ENCODE measurements at regions not wholly inside any gene's neighbourhood (a gene's known extent, or its start where the extent isn't known, plus 50 kb on each side); places are given as distances from the start of the nearest gene placed in this dataset.
"Not testable (repeated sequence)": the region's sequence is repeated elsewhere in the genome, so short reads cannot be mapped to it uniquely, and the experiment has no call there.

DNA sequence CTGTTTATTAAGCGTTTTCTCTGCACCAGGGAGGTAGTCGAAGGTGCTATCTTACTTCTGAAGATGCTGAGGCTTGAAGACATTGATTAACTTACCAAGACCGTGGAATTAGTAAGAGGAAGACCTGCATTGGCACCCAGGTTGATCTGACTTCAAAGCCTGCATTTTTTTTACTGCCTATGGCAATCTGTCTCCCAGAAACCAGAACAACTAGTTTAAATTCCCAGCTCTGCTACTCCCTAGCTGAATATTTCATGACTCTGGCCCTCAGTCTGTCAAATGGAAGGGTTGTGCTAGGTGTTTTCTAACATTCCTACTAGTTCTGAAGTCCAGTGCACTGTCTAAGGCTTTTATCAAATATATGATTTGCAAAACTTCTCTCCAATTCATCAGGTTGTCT lies 52.0 kb upstream of the GRAMD1B start:
- no peak for DNase-seq

DNA sequence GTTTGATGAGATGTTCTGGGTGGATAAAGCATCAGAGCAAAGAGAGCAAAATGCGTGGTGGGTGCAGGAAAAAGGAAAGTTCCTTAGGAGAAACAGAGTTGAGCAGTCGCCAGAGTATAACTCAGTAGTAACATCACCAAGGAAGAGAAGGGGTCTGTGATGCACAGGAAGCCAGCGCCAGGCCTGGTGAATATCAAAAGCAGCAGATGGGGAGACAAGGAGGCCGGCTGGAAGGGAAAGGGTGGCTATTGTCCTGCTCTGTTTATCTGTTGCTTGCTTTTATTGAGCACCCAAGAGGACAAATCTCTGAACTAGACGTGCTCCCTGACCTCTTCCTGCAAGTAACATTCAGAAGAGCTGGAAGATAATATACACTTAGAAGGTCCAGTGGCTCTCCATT lies 52.7 kb upstream of the GRAMD1B start:
- no peak for DNase-seq

DNA sequence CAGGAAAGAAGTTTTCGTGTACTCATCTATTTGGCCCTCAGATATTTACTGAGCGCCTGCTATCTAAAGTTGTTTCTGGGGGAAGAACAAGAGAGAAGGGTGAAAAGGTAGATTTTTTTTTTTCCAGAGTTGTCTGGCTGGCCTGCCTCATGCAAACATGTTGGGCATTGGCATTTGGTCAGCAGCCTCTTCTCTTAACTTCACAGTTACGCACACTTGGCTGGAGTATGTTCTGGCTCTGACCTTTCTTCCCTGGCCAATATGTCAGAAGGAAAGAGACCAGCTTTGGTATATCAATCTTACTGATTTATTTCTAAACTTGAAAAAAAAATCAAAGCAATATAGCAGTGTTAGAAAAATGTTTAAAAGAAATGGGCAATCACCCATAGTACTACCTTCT lies 54.2 kb upstream of the GRAMD1B start:
- DNase-seq: no peak

DNA sequence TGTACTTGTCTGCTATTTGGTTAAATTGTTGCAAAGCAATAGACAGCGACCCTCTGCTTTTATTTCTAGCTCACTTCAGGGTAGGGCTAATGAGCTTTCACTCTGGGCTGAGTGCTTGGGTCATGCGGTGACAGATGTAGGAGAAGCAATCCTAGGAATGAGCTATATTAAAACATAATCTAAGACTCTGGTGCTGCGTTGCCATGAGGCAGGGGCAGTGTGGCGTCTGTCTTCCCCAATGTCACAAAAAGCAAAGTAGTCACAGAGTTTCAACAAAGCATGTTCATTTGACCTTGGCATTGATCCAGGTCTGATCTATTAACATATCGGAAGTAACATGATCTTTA lies 55.5 kb upstream of the GRAMD1B start:
- DNase-seq: no peak

DNA sequence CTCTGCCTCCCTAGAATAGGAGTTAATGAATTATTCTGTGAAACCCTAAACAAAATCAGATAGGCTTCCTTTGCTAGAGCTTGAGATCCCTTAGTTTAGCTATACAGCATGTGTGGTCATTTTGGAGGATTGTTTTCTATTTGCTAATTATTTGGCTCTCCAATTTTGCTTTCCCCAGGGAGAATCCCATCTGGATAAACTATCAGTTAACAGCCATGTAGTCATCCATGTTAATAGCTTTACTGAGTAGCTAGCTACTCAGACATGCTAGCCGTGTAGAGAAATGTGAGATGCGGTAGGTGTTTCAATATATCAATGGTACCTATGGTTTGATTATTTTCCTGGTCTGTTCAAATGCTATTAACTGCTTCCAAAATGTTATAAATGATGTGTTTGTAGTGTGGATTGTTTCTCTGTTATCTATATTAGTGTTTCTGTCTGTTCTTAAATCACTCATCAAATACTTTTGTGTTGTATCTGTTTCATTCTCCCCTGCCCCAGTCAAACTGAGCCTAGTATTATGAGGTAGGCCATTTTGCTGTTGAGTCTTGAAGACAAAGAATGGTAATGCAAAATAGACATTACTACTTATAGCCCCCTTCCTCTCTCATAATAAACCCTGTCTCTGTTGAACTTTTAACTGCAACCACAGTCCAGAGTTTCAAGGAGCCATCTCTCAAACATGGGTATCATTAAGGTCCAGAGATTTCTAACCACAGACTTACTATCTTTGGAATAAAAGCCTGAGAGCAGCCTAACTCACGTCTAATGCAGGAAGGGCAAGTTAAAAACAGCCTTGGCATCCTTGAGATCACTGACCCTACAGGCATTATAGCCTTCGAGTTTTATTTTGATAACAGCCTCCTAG lies 56.1 kb upstream of the GRAMD1B start:
- no peak for DNase-seq

DNA sequence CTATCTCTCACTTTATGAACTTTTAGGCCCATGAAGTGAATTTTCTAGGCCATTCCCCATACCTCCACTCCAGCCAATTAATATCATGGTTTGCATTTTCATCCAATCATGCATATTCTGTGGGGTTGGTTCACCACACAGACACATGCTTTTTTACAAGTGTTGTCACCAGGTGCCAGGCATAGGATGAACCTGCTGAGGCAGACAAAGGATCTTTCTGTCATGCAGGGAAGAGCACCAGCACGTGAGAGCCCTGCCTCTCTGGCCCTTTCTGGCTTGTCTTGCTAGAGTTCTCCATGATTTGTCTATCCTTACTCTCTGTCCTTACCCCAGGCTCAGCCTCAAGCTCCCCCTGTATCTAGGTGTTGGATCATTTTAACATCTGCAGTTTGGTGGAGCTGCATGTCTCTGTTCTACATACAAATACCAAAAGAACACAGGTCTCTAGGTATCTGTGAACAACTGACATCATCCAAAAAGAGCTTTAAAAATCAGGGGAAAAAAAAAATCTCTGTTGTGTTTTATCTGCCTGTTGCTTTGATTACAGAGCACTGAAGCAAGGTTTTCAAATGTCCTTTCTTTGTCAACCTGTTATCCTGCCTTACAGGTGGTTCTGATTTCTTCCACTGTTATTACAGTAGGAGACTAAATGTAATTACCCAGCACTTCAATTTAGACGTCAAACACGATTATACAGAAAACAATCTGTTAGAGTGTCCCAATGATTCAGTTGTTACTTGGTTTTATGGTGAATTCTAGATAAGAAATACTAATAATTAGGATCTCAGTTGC lies 58.4 kb upstream of the GRAMD1B start:
- no peak for DNase-seq

DNA sequence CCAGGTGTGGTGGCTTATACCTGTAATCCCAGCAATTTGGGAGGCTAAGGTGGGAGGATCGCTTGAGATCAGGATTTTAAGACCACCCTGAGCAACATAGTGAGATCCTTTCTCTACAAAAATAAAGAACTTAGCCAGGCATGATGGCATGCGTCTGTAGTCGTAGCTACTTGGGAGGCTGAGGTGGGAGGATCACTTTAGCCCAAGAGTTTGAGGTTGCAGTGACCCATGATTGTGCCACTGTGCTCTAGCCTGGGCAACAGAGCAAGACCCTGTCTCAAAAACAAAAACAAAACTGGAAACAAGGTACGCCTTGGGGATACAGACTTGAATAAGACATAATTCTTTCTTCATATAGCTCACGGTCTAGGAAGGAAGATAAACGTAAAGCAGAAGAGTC lies 63.1 kb upstream of the GRAMD1B start:
- DNase-seq: no peak

DNA sequence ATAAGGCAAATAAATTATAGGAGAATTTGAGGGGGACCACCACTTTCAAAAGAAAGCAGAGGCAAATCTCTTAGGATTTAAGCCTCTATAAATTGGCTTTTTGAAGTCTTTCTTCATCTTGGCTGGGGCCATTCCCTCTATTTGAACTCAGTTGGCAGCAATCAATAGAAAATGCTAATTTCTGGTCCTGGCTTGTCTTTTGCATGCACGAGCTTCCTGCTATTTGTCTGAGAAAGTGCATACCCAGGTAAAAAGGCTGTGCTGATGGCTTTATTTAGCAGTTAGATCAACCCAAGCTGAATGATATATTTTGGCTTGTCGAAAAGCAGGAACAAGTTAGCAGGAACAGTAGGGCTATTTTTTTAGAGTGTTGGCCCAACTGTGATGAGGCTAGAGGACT lies 64.1 kb upstream of the GRAMD1B start:
- no peak for DNase-seq

DNA sequence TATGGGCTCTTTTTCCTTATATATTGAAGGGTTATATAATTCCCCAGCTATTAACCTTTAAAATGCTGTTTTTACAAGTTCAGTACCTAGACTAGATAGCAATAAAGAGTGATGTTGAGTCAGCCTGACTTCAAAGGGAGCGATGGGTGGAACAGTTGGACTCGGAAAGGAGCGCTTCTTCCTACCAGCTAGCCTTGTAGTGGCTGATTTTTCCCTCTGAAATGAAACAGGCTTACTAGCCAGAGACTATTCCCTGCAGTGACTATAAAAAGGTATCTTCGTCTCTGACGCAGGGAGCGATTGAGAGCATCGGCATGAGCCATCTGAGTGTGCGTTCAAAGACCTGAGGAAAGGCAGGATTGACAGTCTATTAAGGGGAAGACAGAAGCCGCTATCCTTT lies 66.0 kb upstream of the GRAMD1B start:
- no peak for DNase-seq

DNA sequence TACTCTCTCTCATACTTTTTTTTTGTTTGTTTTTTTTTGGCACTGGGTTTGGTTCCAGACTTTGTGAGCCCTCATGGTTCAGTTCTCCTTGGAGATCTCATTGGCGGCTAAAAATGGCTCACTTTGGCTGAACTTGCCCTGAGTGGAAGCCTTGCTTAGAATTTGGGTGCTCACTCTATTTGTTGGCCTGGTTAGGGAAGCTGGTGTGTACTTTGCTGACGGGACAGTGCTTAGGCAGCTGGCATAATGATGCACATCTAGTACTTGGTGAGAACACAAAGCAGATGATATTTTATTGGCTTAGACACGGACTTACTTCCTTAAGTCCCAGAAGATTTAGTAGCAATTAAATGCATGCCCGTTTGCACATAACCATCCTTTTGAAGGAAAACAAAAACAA lies 66.5 kb upstream of the GRAMD1B start:
- no peak for DNase-seq

DNA sequence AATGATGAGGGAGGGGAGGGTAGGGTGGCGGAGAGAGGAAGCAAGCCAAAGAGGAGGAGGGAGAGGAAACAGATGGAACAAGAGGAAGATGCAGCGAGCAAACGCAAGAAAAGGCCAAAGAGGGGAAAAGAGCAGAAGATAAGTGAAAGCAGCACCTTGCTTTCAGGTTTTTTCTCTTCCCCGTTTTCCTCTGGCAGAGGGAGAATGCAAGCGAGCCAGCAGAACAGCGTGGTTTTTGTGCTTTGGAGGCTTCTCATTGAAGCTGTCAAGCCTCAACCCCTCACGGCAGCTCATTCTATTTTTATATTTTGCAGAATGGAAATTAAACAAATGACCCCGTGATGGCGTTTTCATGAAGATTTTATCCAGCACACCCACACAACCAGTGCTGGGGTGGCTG lies 67.1 kb upstream of the GRAMD1B start:
- DNase-seq: no peak

DNA sequence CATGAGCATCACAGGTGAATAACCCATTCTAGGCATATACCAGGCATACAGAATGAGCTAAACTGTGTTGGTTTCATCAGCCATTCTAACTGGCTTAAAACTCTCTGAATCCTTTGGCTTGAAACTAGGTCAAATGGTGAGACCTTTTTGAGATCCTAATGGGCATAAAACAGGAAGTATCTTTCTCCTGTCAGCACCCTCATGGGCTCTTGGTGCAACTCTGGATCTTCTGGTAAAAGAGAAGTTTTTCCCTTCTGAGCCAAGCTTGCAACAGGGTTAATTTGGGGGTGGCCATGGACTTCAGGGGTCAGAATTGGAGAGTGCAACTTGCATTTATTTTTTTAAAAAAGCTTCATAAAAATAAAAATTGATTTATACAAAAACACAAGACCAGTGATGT lies 67.9 kb upstream of the GRAMD1B start:
- no peak for DNase-seq

DNA sequence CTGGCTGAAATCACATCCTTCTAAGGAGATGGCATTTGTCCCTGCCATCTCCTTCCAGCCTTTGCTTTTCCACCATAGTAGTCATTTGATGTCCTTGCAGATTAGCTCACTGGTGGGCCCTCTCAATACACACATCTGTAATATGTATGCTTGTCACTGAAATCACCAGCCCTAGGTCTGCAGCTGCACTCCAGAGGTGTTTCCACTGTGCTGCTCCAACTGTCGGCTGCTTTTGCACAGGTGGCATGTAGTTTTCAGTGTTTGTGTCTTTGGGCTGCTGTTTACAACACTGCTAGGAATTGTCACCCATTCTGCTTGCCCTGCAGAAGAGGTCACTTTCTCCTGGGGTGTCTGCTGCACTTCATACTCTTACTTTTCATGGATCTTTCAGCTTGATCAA lies 69.0 kb upstream of the GRAMD1B start:
- no peak for DNase-seq

DNA sequence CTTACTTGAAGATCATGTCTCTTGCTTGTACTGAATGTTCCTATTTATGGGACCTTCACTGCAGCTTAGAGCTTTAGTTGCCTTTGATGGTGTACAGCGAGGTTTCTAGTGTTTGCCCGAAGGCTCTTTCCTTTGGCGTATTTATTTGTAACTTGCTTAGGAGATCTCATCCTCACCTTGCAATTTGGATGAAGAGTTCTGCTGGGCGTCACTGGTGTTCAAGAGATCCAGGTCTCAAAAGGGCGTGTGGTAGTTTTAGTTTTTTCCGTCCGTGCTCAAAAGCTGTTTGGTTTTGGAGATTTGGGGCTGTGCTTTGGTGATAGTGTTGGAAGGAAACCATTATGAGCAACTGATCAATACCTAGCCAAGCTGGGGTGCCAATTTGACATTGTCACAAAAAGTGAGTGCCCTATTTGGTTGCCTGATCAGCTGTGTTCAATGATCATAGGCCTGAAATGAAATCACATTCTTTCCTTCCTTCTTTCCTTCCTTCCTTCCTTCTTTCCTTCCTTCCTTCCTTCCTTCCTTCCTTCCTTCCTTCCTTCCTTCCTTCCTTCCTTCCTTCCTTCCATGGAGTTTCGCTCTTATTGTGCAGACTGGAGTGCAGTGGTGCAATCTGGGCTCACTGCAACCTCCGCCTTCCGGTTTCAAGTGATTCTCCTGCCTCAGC lies 69.7 kb upstream of the GRAMD1B start:
- DNase-seq: no peak

DNA sequence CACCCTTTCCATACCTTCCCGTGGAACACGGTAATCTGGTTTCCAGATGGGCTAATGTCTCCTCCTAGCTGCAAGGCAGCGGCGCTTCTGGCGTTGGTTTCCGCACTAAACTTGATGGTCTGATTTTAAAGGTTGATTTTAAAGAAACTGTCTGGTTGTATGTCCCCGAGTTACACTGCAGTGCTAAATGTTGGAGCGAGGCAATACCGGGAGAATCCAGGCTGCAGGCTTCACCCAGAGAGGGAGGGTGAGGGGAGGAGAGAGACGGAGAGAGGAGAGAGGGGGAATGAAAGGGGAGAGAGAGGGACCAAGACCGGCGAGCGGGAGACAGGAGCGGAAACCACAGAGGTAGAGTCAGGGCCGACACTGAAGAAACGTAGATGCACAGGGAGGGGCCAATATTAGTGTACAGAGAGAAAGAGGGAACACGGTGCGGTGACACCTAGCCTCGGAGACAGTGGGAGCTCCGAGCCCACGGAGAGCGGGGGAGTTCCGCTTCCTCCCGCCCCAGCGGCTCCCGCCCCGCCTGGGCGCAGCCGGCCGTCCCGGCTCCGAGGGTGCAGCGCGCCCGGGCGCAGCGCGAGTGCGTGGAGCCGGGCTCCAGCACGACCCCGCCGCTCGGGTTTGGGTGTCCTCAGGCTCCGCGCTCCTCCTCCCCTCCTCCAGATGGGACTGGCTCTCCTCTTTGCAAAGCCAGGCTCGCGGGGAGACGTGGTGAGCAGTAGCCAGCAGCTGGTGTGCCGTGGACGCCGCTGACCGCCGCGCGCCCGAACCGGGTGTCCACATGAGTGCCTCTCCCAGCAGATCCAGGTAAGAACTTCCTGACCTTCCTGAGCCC lies 71.9 kb upstream of the GRAMD1B start:
- DNase-seq: no peak

DNA sequence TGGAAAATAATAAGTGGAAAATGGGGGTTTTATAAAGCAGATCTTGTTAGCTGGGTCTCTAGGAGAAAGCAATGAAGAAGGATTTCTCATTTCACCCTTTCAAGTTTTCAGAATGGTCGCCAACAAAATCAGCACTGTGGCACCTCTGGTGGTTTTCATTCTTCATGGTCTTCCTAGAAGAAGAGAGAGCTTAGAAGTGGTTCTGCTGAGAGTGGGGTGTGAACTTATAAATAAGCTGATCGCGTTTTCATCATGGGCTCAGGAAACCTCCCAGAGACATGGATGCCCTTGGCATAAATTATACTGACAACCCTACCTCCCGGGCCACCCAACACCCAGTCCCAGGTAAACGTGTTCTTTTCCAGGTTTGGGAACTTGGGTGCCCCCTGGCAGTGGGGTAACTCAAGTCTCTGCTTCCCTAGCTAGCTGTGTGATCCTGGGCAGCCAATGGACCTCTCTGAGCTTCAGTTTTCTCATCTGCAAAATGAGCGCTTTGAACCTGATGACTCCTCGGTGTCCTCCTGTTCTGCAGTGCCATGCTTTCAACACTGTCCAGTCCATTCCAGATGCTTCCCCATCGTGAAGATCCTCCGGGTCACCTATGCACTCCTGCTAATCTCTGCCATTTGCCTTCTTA lies 72.6 kb upstream of the GRAMD1B start:
- no peak for DNase-seq

DNA sequence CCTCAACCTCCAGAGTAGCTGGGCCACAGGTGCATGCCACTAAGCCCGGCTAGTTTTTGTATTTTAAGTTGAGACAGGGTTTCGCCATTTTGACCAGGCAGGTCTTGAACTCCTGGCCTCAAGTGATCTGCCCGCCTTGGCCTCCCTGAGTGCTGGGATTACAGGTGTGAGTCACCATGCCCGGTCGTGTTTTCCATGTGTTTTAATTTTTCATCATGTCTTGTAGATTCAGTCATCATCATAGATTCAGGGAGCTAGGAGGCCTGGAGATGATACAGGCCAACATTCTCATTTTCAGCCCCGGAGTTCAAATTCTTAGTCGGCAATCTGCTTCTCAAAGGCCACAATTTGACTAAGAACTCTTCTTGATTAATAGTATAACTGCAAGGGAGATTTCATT lies 73.5 kb upstream of the GRAMD1B start:
- no peak for DNase-seq

DNA sequence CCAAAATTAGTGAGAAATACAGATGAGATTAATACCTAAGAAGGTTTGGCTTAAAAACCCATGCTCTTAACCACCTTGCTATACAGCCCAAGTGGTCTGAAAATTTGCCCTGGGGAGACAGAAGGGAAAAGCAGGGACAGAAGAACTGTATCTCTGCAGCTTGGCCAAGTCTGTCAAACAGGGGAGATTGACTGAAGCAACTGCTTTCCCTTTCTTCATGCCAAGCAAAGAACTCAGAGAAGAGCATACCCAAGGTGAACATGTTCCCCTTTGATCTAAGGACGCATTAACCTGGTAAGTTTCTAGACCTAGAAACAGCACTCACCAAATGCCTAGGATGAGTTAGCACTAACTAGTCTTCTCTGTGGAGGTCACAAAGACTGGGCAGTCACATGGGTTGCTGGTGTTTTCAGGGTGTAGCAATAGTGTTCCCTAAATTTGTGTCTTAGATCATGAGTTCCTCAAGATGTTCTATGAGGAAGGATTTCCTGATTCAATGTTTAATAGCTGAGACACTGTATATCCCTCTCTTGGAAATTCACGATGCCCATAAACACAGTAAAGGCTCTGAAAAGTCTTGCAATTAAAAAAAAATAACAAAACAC lies 75.6 kb upstream of the GRAMD1B start:
- no peak for DNase-seq

DNA sequence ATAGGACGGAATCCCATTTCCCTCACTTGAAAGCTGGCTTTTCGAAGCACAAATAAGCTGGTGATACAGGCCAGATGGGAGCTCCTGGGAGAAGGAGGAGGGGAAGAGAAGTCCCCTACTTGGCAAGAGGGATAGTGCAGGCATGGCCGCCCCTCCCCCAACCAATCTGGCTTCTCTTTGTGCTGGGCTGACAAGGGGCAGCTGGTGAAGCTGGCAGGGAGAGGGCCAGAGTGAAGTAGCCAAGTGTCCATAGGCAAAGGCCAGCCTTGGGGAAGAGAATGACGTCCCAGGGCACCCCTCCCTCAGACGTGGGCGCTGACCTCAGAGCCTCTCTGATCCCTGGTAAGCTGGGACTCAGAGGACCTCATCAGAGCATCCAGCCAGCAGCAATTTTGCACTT lies 78.7 kb upstream of the GRAMD1B start:
- DNase-seq: no peak

DNA sequence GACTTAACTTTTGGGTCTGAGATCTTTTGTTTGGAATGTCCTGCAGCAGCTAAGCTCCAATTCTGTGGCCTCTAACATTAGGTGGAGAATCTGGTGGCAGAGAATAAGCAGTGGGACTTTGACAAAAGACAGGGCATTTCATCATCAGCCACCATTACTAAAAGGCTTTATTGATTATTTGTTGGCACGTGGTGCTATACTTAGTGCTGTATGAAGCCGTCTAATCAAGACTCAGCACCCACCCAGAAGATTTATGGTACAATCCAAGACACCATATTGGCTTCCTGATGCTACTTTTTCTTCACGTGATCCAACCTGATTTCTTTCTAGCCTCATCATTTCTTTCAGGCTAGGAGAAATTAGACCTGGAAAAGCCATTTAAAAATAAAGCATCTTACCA lies 80.7 kb upstream of the GRAMD1B start:
- DNase-seq: no peak

DNA sequence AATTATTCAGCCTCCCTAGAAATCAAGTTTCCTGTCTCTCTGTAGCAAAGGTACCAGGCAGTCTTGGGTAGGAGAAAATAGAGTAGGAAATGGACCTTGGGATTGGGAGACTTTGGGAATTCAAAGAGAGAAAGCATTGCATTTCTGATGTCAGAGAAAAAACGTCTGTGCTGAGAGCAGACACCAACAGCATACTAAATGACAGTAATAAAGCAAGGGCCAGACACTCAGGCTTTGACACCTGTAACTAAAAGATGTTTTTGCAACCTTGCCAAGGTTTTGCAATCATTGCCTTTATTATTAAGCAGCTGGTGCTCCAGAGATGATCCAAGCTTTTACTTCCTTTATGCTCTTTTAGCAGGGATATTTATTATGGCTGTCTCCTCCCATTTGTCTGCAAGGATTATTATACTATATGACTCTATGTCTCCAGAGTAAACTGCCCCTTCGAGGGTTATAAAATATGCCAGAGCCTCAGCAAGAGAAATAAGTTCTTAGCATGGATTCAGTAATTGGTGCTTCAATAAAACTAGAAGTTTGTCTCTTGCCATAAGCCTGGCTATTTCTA lies 85.2 kb upstream of the GRAMD1B start:
- no peak for DNase-seq

DNA sequence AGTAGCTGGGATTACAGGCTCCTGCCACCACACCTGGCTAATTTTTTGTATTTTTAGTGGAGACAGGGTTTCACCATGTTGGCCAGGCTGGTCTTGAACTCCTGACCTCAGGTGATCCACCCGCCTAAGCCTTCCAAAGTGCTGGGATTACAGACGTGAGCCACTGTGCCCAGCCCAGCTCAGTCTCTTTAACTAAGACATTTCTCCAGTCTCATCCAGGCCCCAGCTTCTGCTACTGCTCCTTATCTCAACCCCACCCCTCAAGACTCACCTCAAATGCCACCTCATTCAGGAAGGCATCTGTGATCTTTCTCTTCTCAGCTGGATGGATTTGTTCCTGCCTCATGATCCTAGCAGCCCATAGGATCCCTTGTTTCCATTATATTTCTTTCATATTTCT lies 85.9 kb upstream of the GRAMD1B start:
- DNase-seq: not testable (repeated sequence)

Measured in NCI-H774 (cell line).